Fibroblast of skin of abdomen (primary cell): ENCODE measurements at regions not wholly inside any gene's neighbourhood (a gene's known extent, or its start where the extent isn't known, plus 50 kb on each side); places are given as distances from the start of the nearest gene placed in this dataset.
A peak's percentile ranks its signal among the peaks of the same experiment; 100 is the strongest.

Source experiments
- DNase-seq: peaks from one replicate; pipeline ENCODE4 v3.0.0-alpha.2; 2013

DNA sequence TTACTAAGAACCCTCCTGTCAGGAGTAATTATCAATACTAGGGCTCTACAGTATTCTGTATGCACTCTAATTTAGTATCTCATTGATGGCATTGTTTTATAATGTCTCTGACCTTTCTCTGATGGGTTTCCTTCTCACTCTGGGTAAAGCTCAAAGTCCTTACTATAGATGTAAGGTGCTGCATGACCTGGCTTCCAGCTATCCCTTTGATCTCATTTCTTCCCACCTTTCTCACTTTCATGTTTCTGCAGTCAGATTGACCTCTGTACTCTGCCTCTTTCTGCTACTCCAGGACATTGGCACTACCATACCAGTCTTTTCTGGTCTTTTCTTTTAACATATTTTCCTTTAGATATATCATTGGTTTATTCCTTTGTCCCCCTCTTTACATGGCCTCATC is 2332.8 kb upstream of the C9orf72 start:
- no peak for DNase-seq

DNA sequence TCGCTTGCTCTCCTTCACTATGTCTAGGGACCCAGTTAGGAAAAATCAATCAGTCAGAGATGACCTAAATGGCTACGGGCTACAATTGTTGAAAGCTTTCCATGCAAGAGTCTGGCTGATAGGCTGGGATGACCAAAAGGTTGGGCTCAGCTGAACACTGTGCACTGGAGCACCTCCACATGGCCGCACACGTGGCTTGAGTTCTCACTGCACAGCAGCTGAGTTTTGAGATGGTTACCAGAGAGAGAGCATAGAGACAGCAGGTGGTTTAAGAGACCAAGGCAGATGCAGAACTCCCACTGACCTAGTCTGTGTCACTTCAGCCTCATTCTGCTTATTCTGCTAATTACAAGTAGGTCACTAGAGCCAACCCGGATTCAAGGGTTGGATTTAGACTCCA is 2354.8 kb upstream of the C9orf72 start:
- no peak for DNase-seq

DNA sequence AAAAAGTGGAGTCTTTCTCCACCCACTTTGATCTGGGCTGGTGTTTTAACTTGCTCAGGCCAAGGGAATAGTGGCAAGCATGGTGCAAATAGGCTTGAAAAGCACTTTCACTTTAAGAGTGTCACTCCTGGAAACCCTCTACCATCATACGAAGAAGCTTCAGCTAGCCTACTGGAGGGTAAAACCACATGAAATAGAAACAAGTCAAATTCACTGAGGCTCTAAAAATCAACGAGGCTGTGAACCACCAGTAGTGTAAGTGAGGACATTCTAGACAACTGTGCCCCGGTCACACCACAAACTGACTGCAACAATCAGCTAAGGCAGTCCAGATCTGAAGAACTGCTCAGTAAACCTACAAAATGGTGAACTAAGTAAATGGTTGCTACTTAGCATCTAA is 2366.3 kb upstream of the C9orf72 start:
- DNase-seq: no peak

DNA sequence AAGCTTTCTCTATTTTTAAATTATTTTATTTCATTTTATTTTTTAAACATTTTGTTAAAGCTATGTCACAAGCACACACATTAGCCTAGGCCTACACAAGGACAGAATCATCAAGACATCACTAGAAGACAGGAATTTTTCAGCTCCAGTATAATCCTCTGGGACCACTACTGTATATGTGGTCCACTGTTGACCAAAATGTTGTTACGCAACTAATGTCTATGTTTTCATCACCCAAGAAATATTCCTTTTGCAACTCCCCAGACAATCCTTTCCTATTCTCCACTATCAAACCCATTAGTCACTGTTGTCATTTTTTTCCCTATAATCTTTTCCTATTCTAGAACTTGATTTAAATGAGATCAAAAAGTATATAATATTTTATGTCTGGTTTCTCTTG is 2371.7 kb upstream of the C9orf72 start:
- DNase-seq: peak; percentile 1

DNA sequence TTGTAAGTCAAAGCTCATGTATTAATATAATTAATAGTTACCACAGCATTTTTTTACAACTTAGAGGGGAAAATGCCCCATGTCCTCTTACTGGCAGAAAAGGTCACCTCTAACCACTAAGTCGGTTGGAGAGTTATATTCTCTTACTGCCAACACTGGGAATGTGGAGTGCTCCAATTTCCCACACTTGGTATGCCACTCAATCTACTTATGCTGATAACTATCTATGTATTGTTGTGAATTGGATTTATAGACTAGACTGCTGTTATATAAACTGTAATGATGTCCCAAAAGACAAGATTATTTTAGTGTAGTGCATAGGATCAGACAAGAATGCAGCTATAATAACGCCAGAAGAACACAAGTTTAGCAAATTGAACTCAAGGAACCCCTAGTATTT is 2385.2 kb upstream of the C9orf72 start:
- no peak for DNase-seq

DNA sequence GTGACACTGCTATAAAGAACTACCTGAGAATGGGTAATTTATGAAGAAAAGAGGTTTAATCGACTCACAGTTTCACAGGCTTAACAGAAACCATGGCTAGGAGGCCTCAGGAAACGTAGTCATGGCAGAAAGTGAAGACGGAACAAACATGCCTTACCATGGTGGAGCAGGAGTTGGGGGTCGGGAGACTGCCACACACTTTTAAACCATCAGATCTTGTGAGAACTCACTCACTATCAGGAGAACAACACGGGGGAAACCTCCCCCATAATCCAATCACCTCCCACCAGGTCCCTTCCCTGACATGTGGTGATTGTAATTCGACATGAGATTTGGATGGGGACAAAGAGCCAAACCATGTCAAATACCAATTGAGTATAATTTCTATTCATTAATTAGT is 2392.6 kb upstream of the C9orf72 start:
- DNase-seq: no peak

DNA sequence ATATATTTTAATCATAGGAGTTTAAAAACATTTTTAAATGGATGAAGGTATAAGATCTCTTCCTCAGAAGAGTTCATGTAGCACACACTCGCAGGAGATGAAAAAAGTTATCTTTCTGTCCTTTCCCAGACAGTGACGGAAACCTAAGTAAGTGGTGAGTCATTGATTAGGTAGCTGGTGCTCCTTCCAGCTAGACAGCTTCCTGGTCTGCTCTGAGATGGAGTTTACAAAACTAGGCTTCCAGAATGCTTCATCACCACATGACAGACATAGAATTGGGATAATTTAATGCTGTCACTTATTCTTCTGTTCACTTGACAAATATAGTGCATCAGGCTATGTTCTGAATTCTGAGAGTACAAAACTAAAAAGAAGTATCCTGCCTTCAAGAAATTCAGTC is 2393.0 kb upstream of the C9orf72 start:
- peak; percentile 55 for DNase-seq

DNA sequence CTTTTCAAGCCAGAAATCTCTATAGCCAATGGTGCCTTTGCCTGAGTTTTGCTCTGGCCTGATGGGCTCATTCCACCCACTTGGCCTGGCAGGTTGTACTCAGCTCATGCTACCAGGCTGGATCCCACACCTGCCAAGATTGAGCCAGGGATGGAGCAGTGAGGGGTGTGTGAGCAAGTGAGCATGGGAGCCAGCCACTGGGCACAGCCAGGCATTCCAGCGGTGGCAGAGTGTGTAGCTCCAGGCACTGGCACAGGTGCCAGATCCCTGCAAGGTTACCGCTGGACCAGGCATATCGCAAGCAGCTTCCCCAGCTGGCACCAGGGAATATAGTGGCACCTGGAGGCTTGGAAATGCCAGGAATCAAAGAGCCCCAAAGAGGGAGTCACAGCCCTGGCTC is 2395.6 kb upstream of the C9orf72 start:
- DNase-seq: no peak

DNA sequence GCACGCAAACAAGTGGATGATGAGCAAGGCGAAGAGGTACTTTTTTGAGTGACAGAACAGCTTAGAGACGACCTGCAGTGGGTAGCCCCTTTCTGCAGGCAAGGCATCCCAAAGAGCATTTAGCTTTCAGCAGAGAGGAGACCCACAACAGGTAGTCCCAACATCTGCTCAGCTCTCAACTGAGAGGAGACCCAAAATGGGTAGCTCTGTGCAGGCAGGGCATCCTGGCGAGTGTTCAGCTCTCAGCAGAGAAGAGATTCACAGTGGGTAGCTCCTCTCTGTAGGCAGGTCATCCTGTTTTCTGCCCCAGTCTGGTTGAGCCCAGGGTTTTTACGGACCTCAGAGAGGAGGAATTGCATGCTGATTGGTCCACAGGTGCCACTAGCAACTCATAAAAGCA is 2396.1 kb upstream of the C9orf72 start:
- no peak for DNase-seq

DNA sequence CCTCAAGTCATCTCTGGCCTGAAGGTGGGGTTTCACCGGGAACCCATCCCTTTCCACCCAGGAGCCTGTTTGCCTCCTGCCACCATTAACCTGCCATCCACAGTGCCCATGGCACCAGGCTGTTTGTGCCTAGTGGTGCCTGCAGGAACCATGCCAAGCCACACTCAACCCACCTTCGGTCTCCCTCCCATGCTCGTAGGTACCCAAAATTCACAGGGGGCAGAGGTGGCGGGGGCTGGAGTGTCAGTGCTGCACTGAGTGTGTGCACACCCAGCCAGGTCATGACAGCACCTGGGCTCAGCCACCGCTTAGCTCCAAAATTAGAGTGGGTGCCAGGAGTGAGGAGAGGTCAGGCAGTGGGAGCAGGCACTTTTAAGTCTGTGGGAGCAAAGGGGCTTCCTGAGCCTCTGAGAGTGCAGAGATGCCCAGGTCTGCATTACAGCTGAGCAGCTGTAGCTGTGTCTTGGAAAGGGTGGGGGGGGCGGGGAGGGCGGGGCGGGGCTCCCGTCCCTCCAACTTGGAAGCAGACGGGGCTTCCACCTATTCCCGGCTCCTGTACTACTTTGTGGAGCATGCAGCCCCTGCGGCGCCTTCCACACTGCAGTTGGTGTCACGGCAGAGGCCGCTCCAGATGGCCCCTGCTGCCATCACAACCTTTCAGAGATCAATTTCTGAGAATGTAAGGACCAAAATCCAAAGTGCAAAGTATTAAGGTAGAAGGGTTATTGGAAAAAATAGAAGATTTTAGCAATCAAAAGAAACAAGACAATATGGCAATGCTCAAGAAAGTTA is 2396.8 kb upstream of the C9orf72 start:
- no peak for DNase-seq

DNA sequence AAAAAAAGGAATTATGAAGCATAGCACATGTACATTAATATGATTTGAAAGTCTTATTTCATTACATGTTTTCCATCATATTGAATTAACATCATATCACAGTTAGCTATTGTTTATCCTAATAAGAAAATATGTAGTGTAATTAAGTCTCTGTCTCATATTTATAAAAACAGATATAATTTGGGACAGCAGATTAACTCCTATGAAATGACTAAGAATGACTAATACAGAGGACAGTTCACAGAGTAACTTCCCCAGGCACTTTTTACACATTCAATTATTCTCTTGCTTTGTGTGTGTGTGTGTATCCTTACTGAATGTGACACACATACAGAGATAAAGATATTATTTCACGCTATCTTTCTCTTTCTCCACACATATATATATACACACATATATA is 2400.9 kb upstream of the C9orf72 start:
- DNase-seq: no peak

DNA sequence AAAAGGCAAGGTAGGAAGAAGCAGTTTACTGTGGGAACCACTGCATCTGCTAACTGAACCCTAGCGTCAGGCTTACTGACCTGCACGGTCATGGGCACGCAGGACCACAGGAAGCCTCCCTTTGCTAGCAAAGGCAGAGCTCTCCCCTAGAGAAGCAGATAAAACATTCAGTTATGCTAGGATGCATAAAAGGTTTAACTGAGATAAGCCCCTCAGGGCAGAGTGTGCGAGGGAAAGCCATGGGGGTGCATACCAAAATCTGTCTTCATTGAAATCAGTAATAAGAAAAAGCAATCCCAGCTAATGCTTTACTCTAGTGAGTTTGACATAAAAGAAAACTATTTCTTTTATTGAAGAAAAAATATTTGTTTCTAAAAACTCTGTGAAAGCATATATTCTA is 2403.7 kb upstream of the C9orf72 start:
- no peak for DNase-seq

DNA sequence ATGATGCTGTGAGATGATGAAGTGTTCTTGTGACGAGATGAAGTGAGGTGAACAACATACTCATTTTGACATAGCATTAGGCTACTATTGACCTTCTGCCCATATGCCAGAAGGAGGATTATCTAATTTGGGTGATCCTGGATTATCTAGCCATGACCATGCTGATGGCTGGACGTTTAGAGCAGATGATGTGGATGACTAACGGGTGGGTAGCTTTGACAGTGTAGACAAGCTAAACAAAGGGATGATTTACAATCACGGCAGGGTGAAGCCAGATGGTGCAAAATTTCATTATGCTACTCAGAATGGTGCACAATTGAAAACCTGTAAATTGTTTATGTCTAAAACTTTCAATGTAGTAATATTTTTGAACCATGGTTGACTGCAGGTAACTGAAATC is 2403.4 kb upstream of the ACO1 start:
- no peak for DNase-seq

DNA sequence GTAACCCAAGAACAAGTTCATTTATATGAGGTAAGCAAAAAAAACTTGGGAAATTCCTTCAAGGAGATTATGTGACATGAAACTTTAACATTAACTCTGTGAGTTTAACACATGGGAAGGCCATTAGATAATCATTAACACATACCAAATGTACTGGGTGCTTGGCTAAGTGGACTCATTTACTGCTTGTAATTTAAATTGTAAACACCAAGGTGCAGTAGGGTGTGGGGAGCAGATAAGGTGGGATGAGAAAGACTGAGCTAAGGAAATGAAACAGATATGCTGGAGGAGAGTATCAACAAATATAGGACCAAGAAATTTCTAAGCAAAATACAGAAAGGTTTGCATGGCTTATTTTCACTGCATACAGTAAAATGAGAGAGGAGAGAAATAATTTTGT is 2384.8 kb upstream of the ACO1 start:
- DNase-seq: no peak

DNA sequence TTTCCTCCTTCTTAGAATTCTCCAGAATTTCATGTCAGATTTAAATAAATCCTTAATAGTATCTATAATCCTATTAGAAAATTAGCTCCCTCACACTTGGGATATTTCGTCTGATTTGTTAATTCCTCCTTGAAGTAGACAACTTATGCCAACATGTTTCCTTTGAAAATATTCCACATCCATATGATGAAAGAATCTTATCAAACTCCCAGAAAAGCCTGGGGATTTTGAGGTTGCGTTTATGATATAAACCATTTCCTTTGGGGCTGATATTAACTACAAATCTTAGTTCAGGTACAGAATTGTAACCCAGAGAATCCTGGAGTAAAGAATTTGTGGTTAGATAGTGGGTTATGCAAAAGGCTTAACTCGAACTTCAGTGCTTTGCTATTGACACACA is 2373.8 kb upstream of the ACO1 start:
- DNase-seq: no peak

DNA sequence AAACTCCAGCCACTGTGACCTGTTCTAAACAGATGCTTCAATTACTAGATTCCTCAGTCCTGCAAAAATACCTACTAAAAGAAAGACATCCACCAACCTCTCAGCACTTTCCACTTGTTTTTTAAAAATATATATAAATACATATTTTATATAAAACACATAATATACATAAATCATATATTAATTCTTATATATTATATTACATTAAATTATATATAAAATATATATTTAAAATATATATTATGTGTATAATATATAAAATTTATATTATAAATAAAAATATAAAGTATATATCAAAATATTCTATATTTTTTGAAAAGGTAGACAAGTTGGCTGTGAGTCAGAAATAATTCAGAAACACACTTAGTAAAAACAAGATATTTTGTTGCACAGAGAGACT is 2371.8 kb upstream of the ACO1 start:
- DNase-seq: no peak

DNA sequence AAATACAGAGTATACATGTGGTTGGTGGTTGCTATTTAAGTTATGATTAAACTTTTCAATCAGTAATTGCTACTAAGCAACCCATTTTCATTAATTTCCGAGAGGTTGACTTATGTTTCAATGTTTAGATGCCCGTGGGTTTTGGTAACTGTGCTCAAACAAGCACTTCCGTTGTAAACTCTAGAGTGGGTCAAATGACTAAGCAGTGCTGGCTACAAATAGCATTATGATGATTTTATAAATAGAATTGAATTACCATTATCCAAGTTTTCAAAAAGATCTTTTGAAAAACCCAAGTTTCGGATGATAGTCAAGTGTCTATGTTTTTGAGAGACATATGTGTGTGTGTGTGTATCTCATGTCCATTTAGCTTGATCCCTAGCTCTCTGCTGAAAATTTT is 2369.4 kb upstream of the ACO1 start:
- DNase-seq: no peak

DNA sequence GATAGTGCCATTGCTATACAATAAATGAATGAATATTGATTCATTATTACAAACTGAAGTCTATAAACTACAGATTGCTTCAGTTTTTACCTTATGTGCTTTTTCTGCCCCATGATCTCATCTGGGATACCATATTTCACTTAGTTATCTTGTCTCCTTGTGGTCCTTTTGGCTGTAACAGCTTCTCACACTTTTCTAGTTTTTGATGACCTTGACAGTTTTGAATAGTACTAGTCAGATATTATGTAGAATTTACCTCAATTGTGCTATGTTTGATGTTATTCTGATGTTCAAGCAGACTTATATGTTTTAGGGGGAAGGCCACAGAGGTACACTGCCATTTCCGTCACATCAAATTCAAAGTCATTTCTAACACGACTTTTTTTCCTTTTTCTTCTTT is 2364.3 kb upstream of the ACO1 start:
- DNase-seq: no peak

DNA sequence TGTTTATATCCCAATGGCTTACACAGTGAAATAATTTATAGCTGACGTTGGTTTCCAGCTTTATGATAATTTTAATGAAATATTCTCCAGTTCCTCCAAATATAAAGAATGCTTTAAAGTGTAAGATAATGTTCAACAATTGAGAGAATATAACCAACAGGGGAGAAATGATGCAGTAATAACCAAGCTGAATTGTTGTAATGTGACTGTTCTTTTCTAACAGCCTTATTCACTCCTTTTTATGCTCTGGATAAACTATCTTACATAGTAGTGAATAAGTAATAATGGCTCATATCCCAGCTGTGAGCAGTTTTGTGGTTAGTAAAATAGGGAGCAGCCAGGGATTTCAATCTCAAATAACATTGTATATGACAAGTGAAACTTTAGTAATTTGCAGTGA is 2348.7 kb upstream of the ACO1 start:
- no peak for DNase-seq

DNA sequence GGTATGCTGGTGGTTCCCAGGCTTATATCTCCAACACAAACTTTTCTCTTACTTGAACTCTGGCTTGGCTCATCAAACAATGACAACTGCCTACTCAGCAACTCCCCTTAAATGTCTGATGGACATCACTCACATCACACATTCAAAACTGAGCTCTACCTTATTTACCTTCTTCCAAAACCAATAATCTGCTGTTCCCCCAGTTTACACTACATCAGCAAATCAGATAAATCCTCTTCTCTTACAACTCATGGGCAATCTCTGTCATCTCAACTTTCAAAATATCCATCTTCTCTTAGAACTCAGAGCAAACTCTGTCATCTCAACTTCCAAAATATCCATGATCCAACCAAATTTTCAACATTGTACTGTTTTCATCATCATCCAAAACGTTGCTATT is 2347.9 kb upstream of the ACO1 start:
- DNase-seq: no peak

DNA sequence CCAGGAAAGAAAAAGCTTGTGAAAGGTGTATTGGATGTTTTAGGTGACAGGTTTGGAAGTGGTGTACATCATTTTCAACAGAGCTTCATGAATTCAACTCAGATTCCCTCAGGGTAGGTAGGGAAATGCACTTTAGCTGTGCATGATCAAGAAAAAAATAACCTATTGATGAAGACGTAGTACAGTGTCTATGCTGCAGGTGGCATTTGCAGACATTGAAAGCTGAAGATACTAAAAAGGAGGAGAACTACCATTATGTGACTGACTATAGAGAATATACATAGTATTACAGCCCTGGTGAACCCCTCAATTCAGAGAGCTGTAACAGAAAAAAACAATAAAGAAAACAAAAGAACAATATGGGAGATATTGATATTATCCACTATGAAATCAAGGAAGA is 2344.7 kb upstream of the ACO1 start:
- DNase-seq: no peak

DNA sequence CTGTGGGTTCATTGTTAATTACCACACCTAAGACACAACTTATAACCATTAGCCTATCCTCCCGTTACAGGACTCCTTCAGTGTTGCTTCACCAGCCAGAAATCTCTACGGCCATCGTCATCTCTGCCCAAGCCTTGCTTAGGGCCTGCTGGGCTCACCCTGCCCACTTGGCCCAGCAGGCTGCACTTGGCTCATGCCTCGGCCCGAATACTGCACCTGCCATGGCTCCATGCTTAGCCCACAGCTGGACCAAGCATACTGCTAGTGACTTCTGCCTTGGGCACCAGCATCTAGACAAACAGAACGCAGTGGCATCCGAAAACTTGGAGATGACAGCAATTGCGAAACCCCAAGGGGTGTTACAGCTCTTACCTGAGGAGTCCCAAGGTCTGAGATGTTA is 2336.0 kb upstream of the ACO1 start:
- no peak for DNase-seq

DNA sequence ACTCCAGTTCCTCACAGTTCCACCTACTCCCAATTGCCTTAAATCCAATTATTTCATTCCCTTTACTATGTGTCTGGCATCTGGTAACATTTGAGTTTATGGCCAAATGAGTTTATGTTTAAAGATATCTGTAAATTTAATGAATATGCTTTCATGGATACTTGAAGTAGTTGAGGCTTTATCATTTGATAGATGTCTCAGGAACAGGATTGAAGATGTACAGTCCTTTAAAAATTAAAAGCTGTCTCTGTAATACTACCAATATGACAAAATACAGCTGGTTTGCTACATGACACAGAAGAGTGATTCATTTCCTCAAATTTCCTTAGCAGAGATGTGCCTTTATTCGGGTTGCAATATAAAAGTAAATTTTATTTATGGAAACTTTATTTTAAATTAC is 2326.0 kb upstream of the ACO1 start:
- no peak for DNase-seq

DNA sequence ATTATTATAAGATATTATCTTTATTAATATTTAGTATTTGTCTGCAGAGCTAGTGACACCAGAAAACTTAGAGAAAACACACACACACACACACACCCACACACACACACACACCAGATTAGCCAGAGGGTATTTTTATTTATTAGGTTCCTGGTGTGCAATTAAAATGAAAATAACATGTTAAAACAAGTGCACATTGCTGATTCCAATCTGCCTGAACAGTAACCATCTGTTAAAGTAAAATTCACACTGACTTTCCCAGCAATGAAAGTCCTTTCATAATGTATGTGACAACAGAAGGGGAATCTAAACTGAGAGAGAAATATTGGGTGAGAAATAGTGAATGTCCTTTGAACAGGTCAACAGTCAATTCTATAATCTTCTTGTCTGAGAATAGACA is 2323.5 kb upstream of the ACO1 start:
- no peak for DNase-seq

DNA sequence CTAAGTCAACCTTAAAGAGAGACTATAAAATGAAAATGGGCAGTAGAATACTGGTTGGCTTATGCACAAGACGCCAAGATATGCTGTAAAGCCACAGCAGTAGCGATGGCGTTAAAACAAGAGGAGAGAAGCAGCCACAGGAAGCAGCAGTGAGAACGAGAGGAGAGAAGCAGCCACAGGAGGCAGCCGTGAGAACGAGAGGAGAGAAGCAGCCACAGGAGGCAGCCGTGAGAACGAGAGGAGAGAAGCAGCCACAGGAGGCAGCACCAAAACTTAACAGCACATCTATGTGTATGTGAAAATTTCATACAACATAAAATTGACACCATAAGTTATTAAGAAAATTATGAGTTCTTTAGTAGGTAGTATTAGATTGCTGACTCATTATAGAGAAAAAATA is 2318.6 kb upstream of the ACO1 start:
- DNase-seq: no peak
